ENCODE measurements at regions not wholly inside any gene's neighbourhood (a gene's known extent, or its start where the extent isn't known, plus 50 kb on each side); places are given as distances from the start of the nearest gene placed in this dataset.

- Histone ChIP-seq H3K4me3 (ENCODE audit: low read length) (no peak overlapping the region), H3K36me3 (ENCODE audit: insufficient read depth, low read length) (no peaks in the 10 kb centered on the region), H3K9me3 (replicated peaks; ENCODE audit: low read length) (no peaks in the 10 kb centered on the region), H3K9ac (ENCODE audit: low read depth, low read length) (peak overlapping the region; percentile 71), H3K4me1 (ENCODE audit: control insufficient read depth, insufficient read depth, low read length) (peaks cover 31% of the 10 kb centered on the region), H3K4me2 (ENCODE audit: low read length) (peak overlapping the region; percentile 36), H3K27me3 (ENCODE audit: control insufficient read depth, insufficient read depth, low read length) (no peaks in the 10 kb centered on the region)
Observed at GRCh38 chr6:133631421-133631820, 257.5 kb upstream of the TCF21 start.

- Histone ChIP-seq H3K9ac (ENCODE audit: low read depth, low read length) (peak overlapping the region; percentile 71), H3K4me3 (ENCODE audit: low read length) (no peak overlapping the region), H3K4me1 (ENCODE audit: control insufficient read depth, insufficient read depth, low read length) (peaks cover 27% of the 10 kb centered on the region), H3K36me3 (ENCODE audit: insufficient read depth, low read length) (no peaks in the 10 kb centered on the region), H3K4me2 (ENCODE audit: low read length) (peak overlapping the region; percentile 36), H3K27me3 (ENCODE audit: control insufficient read depth, insufficient read depth, low read length) (no peaks in the 10 kb centered on the region), H3K9me3 (replicated peaks; ENCODE audit: low read length) (no peaks in the 10 kb centered on the region)
Observed at GRCh38 chr6:133632206-133632605, 256.7 kb upstream of the TCF21 start.

- Histone ChIP-seq H3K9ac (ENCODE audit: low read depth, low read length) (peak overlapping the region; percentile 71), H3K4me1 (ENCODE audit: control insufficient read depth, insufficient read depth, low read length) (peaks cover 28% of the 10 kb centered on the region), H3K4me2 (ENCODE audit: low read length) (no peak overlapping the region), H3K9me3 (replicated peaks; ENCODE audit: low read length) (no peaks in the 10 kb centered on the region), H3K36me3 (ENCODE audit: insufficient read depth, low read length) (no peaks in the 10 kb centered on the region), H3K4me3 (ENCODE audit: low read length) (no peak overlapping the region), H3K27me3 (ENCODE audit: control insufficient read depth, insufficient read depth, low read length) (no peaks in the 10 kb centered on the region)
Observed at GRCh38 chr6:133632906-133633305, 256.0 kb upstream of the TCF21 start.

- peaks cover 30% of the 10 kb centered on the region for H3K4me1 ChIP-seq (ENCODE audit: control insufficient read depth, insufficient read depth, low read length)
- H3K4me2 ChIP-seq (ENCODE audit: low read length), result no peak overlapping the region
Observed at GRCh38 chr6:133634474-133634873, 254.4 kb upstream of the TCF21 start.

GRCh38 chr6:133635447-133635846 is 253.5 kb upstream of the TCF21 start:
- H3K4me3 ChIP-seq (ENCODE audit: low read length), result no peak overlapping the region
- peaks cover 27% of the 10 kb centered on the region for H3K4me1 ChIP-seq (ENCODE audit: control insufficient read depth, insufficient read depth, low read length)
- H3K27me3 ChIP-seq (ENCODE audit: control insufficient read depth, insufficient read depth, low read length), result no peaks in the 10 kb centered on the region
- H3K4me2 ChIP-seq (ENCODE audit: low read length), result no peak overlapping the region
- H3K9ac ChIP-seq (ENCODE audit: low read depth, low read length), result no peak overlapping the region
- H3K9me3 ChIP-seq (replicated peaks; ENCODE audit: low read length), result no peaks in the 10 kb centered on the region
- no peaks in the 10 kb centered on the region for H3K36me3 ChIP-seq (ENCODE audit: insufficient read depth, low read length)

More at GRCh38 chr6:133634474-133634873, 254.4 kb upstream of the TCF21 start:
- Histone ChIP-seq H3K9me3 (replicated peaks; ENCODE audit: low read length) (no peaks in the 10 kb centered on the region), H3K4me3 (ENCODE audit: low read length) (no peak overlapping the region), H3K27me3 (ENCODE audit: control insufficient read depth, insufficient read depth, low read length) (no peaks in the 10 kb centered on the region), H3K9ac (ENCODE audit: low read depth, low read length) (no peak overlapping the region), H3K36me3 (ENCODE audit: insufficient read depth, low read length) (no peaks in the 10 kb centered on the region)

GRCh38 chr6:133637436-133637835 is 251.5 kb upstream of the TCF21 start:
- Histone ChIP-seq H3K9me3 (replicated peaks; ENCODE audit: low read length) (no peaks in the 10 kb centered on the region), H3K9ac (ENCODE audit: low read depth, low read length) (no peak overlapping the region), H3K4me3 (ENCODE audit: low read length) (no peak overlapping the region), H3K36me3 (ENCODE audit: insufficient read depth, low read length) (no peaks in the 10 kb centered on the region), H3K4me1 (ENCODE audit: control insufficient read depth, insufficient read depth, low read length) (peaks cover 8% of the 10 kb centered on the region), H3K27me3 (ENCODE audit: control insufficient read depth, insufficient read depth, low read length) (no peaks in the 10 kb centered on the region), H3K4me2 (ENCODE audit: low read length) (no peak overlapping the region)

- no peaks in the 10 kb centered on the region for H3K9me3 ChIP-seq (replicated peaks; ENCODE audit: low read length)
- peaks cover 5% of the 10 kb centered on the region for H3K4me1 ChIP-seq (ENCODE audit: control insufficient read depth, insufficient read depth, low read length)
- no peaks in the 10 kb centered on the region for H3K36me3 ChIP-seq (ENCODE audit: insufficient read depth, low read length)
- H3K4me2 ChIP-seq (ENCODE audit: low read length), result no peak overlapping the region
- H3K4me3 ChIP-seq (ENCODE audit: low read length), result no peak overlapping the region
- no peaks in the 10 kb centered on the region for H3K27me3 ChIP-seq (ENCODE audit: control insufficient read depth, insufficient read depth, low read length)
- H3K9ac ChIP-seq (ENCODE audit: low read depth, low read length), result no peak overlapping the region
Observed at GRCh38 chr6:133637874-133638273, 251.0 kb upstream of the TCF21 start.

- H3K36me3 ChIP-seq (ENCODE audit: insufficient read depth, low read length), result no peaks in the 10 kb centered on the region
- no peak overlapping the region for H3K4me2 ChIP-seq (ENCODE audit: low read length)
- H3K27me3 ChIP-seq (ENCODE audit: control insufficient read depth, insufficient read depth, low read length), result no peaks in the 10 kb centered on the region
- H3K4me3 ChIP-seq (ENCODE audit: low read length), result no peak overlapping the region
- H3K9me3 ChIP-seq (replicated peaks; ENCODE audit: low read length), result no peaks in the 10 kb centered on the region
- H3K4me1 ChIP-seq (ENCODE audit: control insufficient read depth, insufficient read depth, low read length), result peaks cover 20% of the 10 kb centered on the region
- no peak overlapping the region for H3K9ac ChIP-seq (ENCODE audit: low read depth, low read length)
Observed at GRCh38 chr6:133641104-133641503, 247.8 kb upstream of the TCF21 start.

- H3K9me3 ChIP-seq (replicated peaks; ENCODE audit: low read length), result no peaks in the 10 kb centered on the region
Observed at GRCh38 chr6:133644548-133644891, 244.4 kb upstream of the TCF21 start.

GRCh38 chr6:133644892-133645619 is 243.9 kb upstream of the TCF21 start:
- H3K4me2 ChIP-seq (ENCODE audit: low read length), result peak overlapping the region; percentile 7
- peak overlapping the region; percentile 67 for H3K9ac ChIP-seq (ENCODE audit: low read depth, low read length)
- H3K4me3 ChIP-seq (ENCODE audit: low read length), result no peak overlapping the region
- no peaks in the 10 kb centered on the region for H3K27me3 ChIP-seq (ENCODE audit: control insufficient read depth, insufficient read depth, low read length)
- peaks cover 33% of the 10 kb centered on the region for H3K4me1 ChIP-seq (ENCODE audit: control insufficient read depth, insufficient read depth, low read length)
- H3K36me3 ChIP-seq (ENCODE audit: insufficient read depth, low read length), result no peaks in the 10 kb centered on the region
- H3K9me3 ChIP-seq (replicated peaks; ENCODE audit: low read length), result no peaks in the 10 kb centered on the region

More at GRCh38 chr6:133644548-133644891, 244.4 kb upstream of the TCF21 start:
- H3K4me1 ChIP-seq (ENCODE audit: control insufficient read depth, insufficient read depth, low read length), result peaks cover 33% of the 10 kb centered on the region
- H3K4me3 ChIP-seq (ENCODE audit: low read length), result no peak overlapping the region
- H3K36me3 ChIP-seq (ENCODE audit: insufficient read depth, low read length), result no peaks in the 10 kb centered on the region
- H3K27me3 ChIP-seq (ENCODE audit: control insufficient read depth, insufficient read depth, low read length), result no peaks in the 10 kb centered on the region
- H3K4me2 ChIP-seq (ENCODE audit: low read length), result no peak overlapping the region
- H3K9ac ChIP-seq (ENCODE audit: low read depth, low read length), result peak overlapping the region; percentile 67

GRCh38 chr6:133645966-133646740 is 242.8 kb upstream of the TCF21 start:
- Histone ChIP-seq H3K4me1 (ENCODE audit: control insufficient read depth, insufficient read depth, low read length) (peaks cover 33% of the 10 kb centered on the region), H3K36me3 (ENCODE audit: insufficient read depth, low read length) (no peaks in the 10 kb centered on the region), H3K9ac (ENCODE audit: low read depth, low read length) (peak overlapping the region; percentile 67), H3K27me3 (ENCODE audit: control insufficient read depth, insufficient read depth, low read length) (no peaks in the 10 kb centered on the region), H3K4me2 (ENCODE audit: low read length) (peak overlapping the region; percentile 54), H3K9me3 (replicated peaks; ENCODE audit: low read length) (no peaks in the 10 kb centered on the region), H3K4me3 (ENCODE audit: low read length) (no peak overlapping the region)
